ENCODE measurements at regions not wholly inside any gene's neighbourhood (a gene's known extent, or its start where the extent isn't known, plus 50 kb on each side); places are given as distances from the start of the nearest gene placed in this dataset.
"Not testable (repeated sequence)": the region's sequence is repeated elsewhere in the genome, so short reads cannot be mapped to it uniquely, and the experiment has no call there.

GRCh38 chr6:60389094-60389493, 1896.9 kb downstream of the KHDRBS2 start:
- not testable (repeated sequence) for H3K4me2 ChIP-seq (ENCODE audit: low read length); H3K4me3 ChIP-seq (ENCODE audit: low read depth, low read length, poor library complexity, severe bottlenecking); H3K4me1 ChIP-seq (ENCODE audit: insufficient read depth, low read length, severe bottlenecking)

GRCh38 chr6:60384614-60385013, 1901.4 kb downstream of the KHDRBS2 start:
- H3K4me2 ChIP-seq (ENCODE audit: low read length); H3K9me3 ChIP-seq (ENCODE audit: low read length); H3K4me3 ChIP-seq (ENCODE audit: low read depth, low read length, poor library complexity, severe bottlenecking); H3F3A ChIP-seq (ENCODE audit: insufficient read depth, low read length); H2AFZ ChIP-seq (ENCODE audit: low read length); H3K79me2 ChIP-seq (ENCODE audit: insufficient read depth, low read length); H3K27ac ChIP-seq (ENCODE audit: low read depth, low read length, poor library complexity, severe bottlenecking); H3K27me3 ChIP-seq (ENCODE audit: insufficient read depth, low read length); H3K4me1 ChIP-seq (ENCODE audit: insufficient read depth, low read length, severe bottlenecking); H3K9ac ChIP-seq (ENCODE audit: low read length); H4K20me1 ChIP-seq (ENCODE audit: insufficient read depth, low read length); H3K9me2 ChIP-seq (ENCODE audit: low read depth, low read length); H3K36me3 ChIP-seq (ENCODE audit: insufficient read depth, low read length): not testable (repeated sequence)

More at GRCh38 chr6:60389094-60389493, 1896.9 kb downstream of the KHDRBS2 start:
- not testable (repeated sequence) for H3K9me2 ChIP-seq (ENCODE audit: low read depth, low read length); H3K36me3 ChIP-seq (ENCODE audit: insufficient read depth, low read length); H3K79me2 ChIP-seq (ENCODE audit: insufficient read depth, low read length); H3F3A ChIP-seq (ENCODE audit: insufficient read depth, low read length); H3K9ac ChIP-seq (ENCODE audit: low read length); H3K9me3 ChIP-seq (ENCODE audit: low read length); H4K20me1 ChIP-seq (ENCODE audit: insufficient read depth, low read length); H3K27ac ChIP-seq (ENCODE audit: low read depth, low read length, poor library complexity, severe bottlenecking); H3K27me3 ChIP-seq (ENCODE audit: insufficient read depth, low read length); H2AFZ ChIP-seq (ENCODE audit: low read length)

- not testable (repeated sequence) for H3F3A ChIP-seq (ENCODE audit: insufficient read depth, low read length); H3K9me2 ChIP-seq (ENCODE audit: low read depth, low read length); H3K79me2 ChIP-seq (ENCODE audit: insufficient read depth, low read length); H3K4me1 ChIP-seq (ENCODE audit: insufficient read depth, low read length, severe bottlenecking); H3K9ac ChIP-seq (ENCODE audit: low read length); H4K20me1 ChIP-seq (ENCODE audit: insufficient read depth, low read length); H3K27ac ChIP-seq (ENCODE audit: low read depth, low read length, poor library complexity, severe bottlenecking); H3K4me2 ChIP-seq (ENCODE audit: low read length); H2AFZ ChIP-seq (ENCODE audit: low read length); H3K27me3 ChIP-seq (ENCODE audit: insufficient read depth, low read length); H3K4me3 ChIP-seq (ENCODE audit: low read depth, low read length, poor library complexity, severe bottlenecking); H3K9me3 ChIP-seq (ENCODE audit: low read length); H3K36me3 ChIP-seq (ENCODE audit: insufficient read depth, low read length)
These were observed 1903.3 kb downstream of the KHDRBS2 start for GRCh38 chr6:60382771-60383170.

DNA sequence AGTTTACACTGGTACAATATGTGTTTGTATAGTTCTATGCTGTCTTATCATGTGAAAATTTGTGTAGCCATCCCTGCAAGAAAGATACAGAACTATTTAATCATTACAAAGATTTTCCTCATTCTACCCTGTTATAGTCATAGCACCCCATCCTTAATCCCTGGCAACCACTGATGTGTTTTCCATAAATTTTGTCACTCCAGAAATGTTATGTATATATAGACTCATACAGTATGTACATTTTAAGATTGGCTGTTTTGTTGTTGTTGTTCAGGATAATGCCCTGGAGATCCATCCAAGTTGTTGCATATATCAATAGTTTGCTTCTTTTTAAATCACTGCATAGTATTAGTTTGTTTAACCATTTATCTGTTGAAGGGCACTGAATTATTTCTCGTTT, 1911.9 kb downstream of the KHDRBS2 start:
- not testable (repeated sequence) for H3K9me3 ChIP-seq (ENCODE audit: low read length); H3K4me2 ChIP-seq (ENCODE audit: low read length); H3K27me3 ChIP-seq (ENCODE audit: insufficient read depth, low read length); H3K79me2 ChIP-seq (ENCODE audit: insufficient read depth, low read length); H4K20me1 ChIP-seq (ENCODE audit: insufficient read depth, low read length); H3K36me3 ChIP-seq (ENCODE audit: insufficient read depth, low read length); H3K9ac ChIP-seq (ENCODE audit: low read length); H2AFZ ChIP-seq (ENCODE audit: low read length); H3K9me2 ChIP-seq (ENCODE audit: low read depth, low read length); H3K4me3 ChIP-seq (ENCODE audit: low read depth, low read length, poor library complexity, severe bottlenecking); H3F3A ChIP-seq (ENCODE audit: insufficient read depth, low read length); H3K4me1 ChIP-seq (ENCODE audit: insufficient read depth, low read length, severe bottlenecking); H3K27ac ChIP-seq (ENCODE audit: low read depth, low read length, poor library complexity, severe bottlenecking)

DNA sequence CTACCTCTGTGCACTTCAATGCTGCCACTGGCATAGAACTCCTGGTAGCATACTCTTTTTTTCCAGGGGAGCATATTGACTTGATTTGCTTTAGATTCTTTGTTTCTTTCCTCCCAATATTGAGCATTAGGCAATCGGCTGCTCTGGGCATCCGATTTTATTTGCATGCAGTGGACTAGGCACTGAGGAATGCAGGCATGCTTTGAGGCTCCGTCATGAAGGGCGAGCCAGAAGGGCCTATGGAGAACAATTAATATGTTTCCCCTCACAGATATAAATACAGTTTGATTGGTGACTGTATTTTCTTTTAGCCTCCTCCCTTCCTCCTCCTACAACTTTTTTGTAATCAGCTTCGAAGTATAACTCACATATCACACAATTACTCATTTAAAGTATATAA, 1918.2 kb downstream of the KHDRBS2 start:
- H3F3A ChIP-seq (ENCODE audit: insufficient read depth, low read length); H3K9me3 ChIP-seq (ENCODE audit: low read length); H4K20me1 ChIP-seq (ENCODE audit: insufficient read depth, low read length); H3K79me2 ChIP-seq (ENCODE audit: insufficient read depth, low read length); H2AFZ ChIP-seq (ENCODE audit: low read length); H3K36me3 ChIP-seq (ENCODE audit: insufficient read depth, low read length); H3K4me3 ChIP-seq (ENCODE audit: low read depth, low read length, poor library complexity, severe bottlenecking); H3K9ac ChIP-seq (ENCODE audit: low read length); H3K4me2 ChIP-seq (ENCODE audit: low read length); H3K9me2 ChIP-seq (ENCODE audit: low read depth, low read length); H3K27ac ChIP-seq (ENCODE audit: low read depth, low read length, poor library complexity, severe bottlenecking); H3K4me1 ChIP-seq (ENCODE audit: insufficient read depth, low read length, severe bottlenecking); H3K27me3 ChIP-seq (ENCODE audit: insufficient read depth, low read length): not testable (repeated sequence)

DNA sequence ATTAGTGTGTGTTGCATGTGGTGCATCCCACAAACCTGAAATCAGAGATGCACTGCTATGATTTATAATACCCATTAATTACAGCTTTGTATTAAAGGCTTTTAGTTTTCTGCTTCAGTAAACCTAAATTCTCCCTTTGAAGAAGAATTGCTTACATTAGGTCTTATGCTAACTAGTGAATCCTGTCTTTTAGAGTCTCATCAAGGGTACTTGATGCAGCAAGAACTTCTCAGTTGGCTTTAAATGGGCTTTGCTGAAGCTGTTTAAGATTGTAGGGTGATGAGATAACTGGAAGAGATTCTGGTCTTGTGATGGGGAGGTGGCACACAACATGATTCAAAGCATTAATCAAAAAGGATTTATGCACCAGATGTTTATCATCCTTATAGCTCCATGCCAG, 1920.1 kb downstream of the KHDRBS2 start:
- H3K79me2 ChIP-seq (ENCODE audit: insufficient read depth, low read length); H3K9ac ChIP-seq (ENCODE audit: low read length); H3K36me3 ChIP-seq (ENCODE audit: insufficient read depth, low read length); H3K4me2 ChIP-seq (ENCODE audit: low read length); H3F3A ChIP-seq (ENCODE audit: insufficient read depth, low read length); H4K20me1 ChIP-seq (ENCODE audit: insufficient read depth, low read length); H2AFZ ChIP-seq (ENCODE audit: low read length); H3K9me2 ChIP-seq (ENCODE audit: low read depth, low read length); H3K27ac ChIP-seq (ENCODE audit: low read depth, low read length, poor library complexity, severe bottlenecking); H3K27me3 ChIP-seq (ENCODE audit: insufficient read depth, low read length); H3K4me1 ChIP-seq (ENCODE audit: insufficient read depth, low read length, severe bottlenecking); H3K9me3 ChIP-seq (ENCODE audit: low read length); H3K4me3 ChIP-seq (ENCODE audit: low read depth, low read length, poor library complexity, severe bottlenecking): not testable (repeated sequence)

DNA sequence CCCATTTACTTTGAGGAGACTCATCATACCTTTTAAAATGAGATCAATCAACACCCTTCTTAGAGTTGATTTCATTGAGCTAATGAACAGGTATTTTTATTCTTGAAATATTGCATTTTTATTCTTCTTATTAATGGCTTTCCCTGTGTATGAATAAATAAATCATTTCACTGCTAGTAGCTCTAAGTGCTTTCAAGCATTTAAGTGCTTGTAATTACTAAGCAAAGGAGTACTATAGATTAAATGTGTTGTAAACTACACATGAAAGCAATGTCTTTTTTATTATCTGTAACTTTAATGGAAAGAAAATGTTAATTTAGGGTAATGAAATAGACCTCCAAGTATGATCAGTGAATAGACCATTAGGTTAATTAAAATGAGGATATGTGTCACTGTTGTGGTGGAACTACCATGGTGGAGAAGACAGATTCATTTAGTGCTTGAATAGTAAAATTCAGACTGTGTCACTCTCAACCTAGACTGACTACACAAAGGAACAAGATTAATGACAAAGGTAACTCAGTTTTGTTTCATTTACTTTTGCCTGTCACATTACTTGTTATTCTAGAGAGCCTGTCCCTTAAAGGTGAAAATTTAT, 1943.5 kb downstream of the KHDRBS2 start:
- H3K27me3 ChIP-seq (ENCODE audit: insufficient read depth, low read length); H3K27ac ChIP-seq (ENCODE audit: low read depth, low read length, poor library complexity, severe bottlenecking); H3K4me3 ChIP-seq (ENCODE audit: low read depth, low read length, poor library complexity, severe bottlenecking); H3K4me1 ChIP-seq (ENCODE audit: insufficient read depth, low read length, severe bottlenecking); H3K9ac ChIP-seq (ENCODE audit: low read length); H2AFZ ChIP-seq (ENCODE audit: low read length); H3K4me2 ChIP-seq (ENCODE audit: low read length); H3K79me2 ChIP-seq (ENCODE audit: insufficient read depth, low read length); H3K9me2 ChIP-seq (ENCODE audit: low read depth, low read length); H4K20me1 ChIP-seq (ENCODE audit: insufficient read depth, low read length); H3F3A ChIP-seq (ENCODE audit: insufficient read depth, low read length); H3K36me3 ChIP-seq (ENCODE audit: insufficient read depth, low read length); H3K9me3 ChIP-seq (ENCODE audit: low read length): not testable (repeated sequence)
